ENCODE measurements at regions not wholly inside any gene's neighbourhood (a gene's known extent, or its start where the extent isn't known, plus 50 kb on each side); places are given as distances from the start of the nearest gene placed in this dataset.

GRCh38 chr1:55746710-55747109, 531.5 kb upstream of the USP24 start:
- Histone ChIP-seq H3K27ac (ENCODE audit: insufficient read length, low read depth, low read length) (no peak overlapping the region), H3K18ac (ENCODE audit: insufficient read length, low read depth, low read length) (no peak overlapping the region), H3K14ac (ENCODE audit: insufficient read depth, low read length) (no peak overlapping the region), H2BK15ac (ENCODE audit: low read depth, low read length) (no peak overlapping the region), H4K20me1 (ENCODE audit: control insufficient read depth, insufficient read depth, insufficient read length) (no peaks in the 10 kb centered on the region), H3K9me3 (ENCODE audit: control insufficient read depth, low read depth, low read length) (no peaks in the 10 kb centered on the region), H3K4me1 (ENCODE audit: insufficient read depth, low read length) (no peaks in the 10 kb centered on the region), H3K27me3 (ENCODE audit: insufficient read depth, low read length) (no peaks in the 10 kb centered on the region), H4K5ac (ENCODE audit: insufficient read length, low read depth, low read length) (no peak overlapping the region), H2AK5ac (ENCODE audit: insufficient read length, low read length) (no peak overlapping the region), H3K23ac (ENCODE audit: insufficient read length, low read depth, low read length) (no peak overlapping the region), H2BK12ac (ENCODE audit: insufficient read length, low read depth, low read length) (no peak overlapping the region), H3T11ph (ENCODE audit: low read length) (no peak overlapping the region), H3K4me2 (ENCODE audit: insufficient read depth, insufficient read length, low read length) (no peak overlapping the region), H2AFZ (ENCODE audit: low read length) (no peak overlapping the region), H3K56ac (ENCODE audit: insufficient read length, low read depth, low read length) (no peak overlapping the region), H4K91ac (ENCODE audit: insufficient read length, low read depth, low read length) (no peak overlapping the region), H3K4ac (ENCODE audit: low read depth, low read length) (no peak overlapping the region), H2BK120ac (ENCODE audit: low read depth, low read length, poor library complexity, severe bottlenecking) (no peak overlapping the region), H3K23me2 (ENCODE audit: insufficient read length, low read depth, low read length, poor library complexity, severe bottlenecking) (no peaks in the 10 kb centered on the region), H3K9ac (ENCODE audit: extremely low read depth, insufficient read length, low read length) (no peak overlapping the region), H2BK5ac (ENCODE audit: insufficient read length, low read length) (no peak overlapping the region), H2BK20ac (ENCODE audit: low read depth, low read length, poor library complexity, severe bottlenecking) (no peak overlapping the region), H4K8ac (replicated peaks; ENCODE audit: insufficient read length, low read depth, low read length) (no peak overlapping the region), H3K79me2 (ENCODE audit: insufficient read depth, low read length) (no peaks in the 10 kb centered on the region), H3K79me1 (ENCODE audit: insufficient read depth, low read depth, low read length, poor library complexity, severe bottlenecking) (no peaks in the 10 kb centered on the region)
- Mint-ChIP-seq H3K36me3 (ENCODE audit: insufficient read depth in 1 of 3, low read depth in 3 of 3) (no peaks in the 10 kb centered on the region; a peak in 1 of 7 replicates), H3K27ac (no peak overlapping the region), H3K27me3 (ENCODE audit: low read depth) (no peaks in the 10 kb centered on the region), H3K4me1 (peaks cover 4 to 7% of the 10 kb centered on the region in 2 experiments), H3K4me3 (no peak overlapping the region), H3K9me3 (peaks cover 4 to 6% of the 10 kb centered on the region in 2 experiments; a peak in 4 of 5 replicates)
- TF ChIP-seq CTCF (conservative IDR thresholded peaks at IDR 0.05) = no peak
- DNase-seq = no peak

Measured in H9 (cell line).